ENCODE measurements at regions not wholly inside any gene's neighbourhood (a gene's known extent, or its start where the extent isn't known, plus 50 kb on each side); places are given as distances from the start of the nearest gene placed in this dataset.

DNA sequence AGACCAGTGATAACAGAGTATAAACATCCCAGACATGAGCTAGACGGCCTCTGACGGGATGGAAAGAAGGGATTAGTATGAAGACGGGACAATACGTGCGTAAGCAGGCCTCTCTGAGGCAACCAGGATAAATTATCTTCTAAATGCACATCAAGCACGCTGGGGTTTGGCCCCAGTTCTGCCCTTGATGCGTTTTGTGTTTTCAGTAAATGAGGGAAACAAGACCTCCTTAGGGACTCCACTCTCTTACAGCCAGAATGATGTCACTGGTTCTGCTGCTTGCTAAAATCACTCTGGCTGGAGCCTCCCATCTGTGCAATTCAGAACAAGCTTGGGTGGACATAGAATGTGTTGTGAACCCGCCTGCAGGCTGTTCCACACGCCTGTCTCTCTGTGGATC lies 156.0 kb upstream of the MCTP2 start:
- Histone ChIP-seq H3K79me2 (ENCODE audit: insufficient read depth, low read length) (no peaks in the 10 kb centered on the region), H3K27me3 (ENCODE audit: insufficient read depth, low read length) (peaks cover 4% of the 10 kb centered on the region; the same call in 1 of the 2 replicates), H4K20me1 (ENCODE audit: insufficient read depth) (no peaks in the 10 kb centered on the region), H3K9ac (ENCODE audit: low read length) (no peak overlapping the region), H3K4me3 (replicated peaks in 1 of 2; ENCODE audit: low read depth in 1 of 2, low read length in 2 of 2) (no peak overlapping the region), H2AFZ (ENCODE audit: low read depth, low read length, poor library complexity, severe bottlenecking) (no peak overlapping the region), H3K27ac (ENCODE audit: low read depth, low read length) (no peak overlapping the region), H3K4me1 (ENCODE audit: control insufficient read depth in 1 of 2, insufficient read depth in 2 of 2, low read length in 2 of 2) (no peaks in the 10 kb centered on the region), H3K4me2 (ENCODE audit: low read length) (no peak overlapping the region), H3K36me3 (ENCODE audit: control insufficient read depth in 1 of 2, insufficient read depth in 2 of 2, low read length in 2 of 2) (no peaks in the 10 kb centered on the region), H3K9me2 (ENCODE audit: insufficient read depth) (no peaks in the 10 kb centered on the region), H3K9me3 (ENCODE audit: control insufficient read depth in 1 of 2, insufficient read depth in 1 of 2, low read depth in 1 of 2, low read length in 2 of 2) (no peaks in the 10 kb centered on the region)
- ChIA-PET RAD21 (ENCODE audit: low non-redundant PET in 1 of 2, low total read pairs in 2 of 2, uncharacterized antibody in 2 of 2, unreplicated experiment in 2 of 2) (no interaction called here), POLR2A (no interaction called here), CTCF (no interaction called here)
- intact Hi-C loops (cut with micrococcal nuclease), result no loop called here
- DNase-seq (ENCODE audit: low read depth, low spot score) (no peak), ATAC-seq (no peak)
- TF ChIP-seq ZNF274 (IDR thresholded peaks at IDR 0.05; ENCODE audit: low read depth, low read length) (no peak), REST (IDR thresholded peaks at IDR 0.05; ENCODE audit: low read depth) (no peak), EZH2 (IDR thresholded peaks at IDR 0.05) (no peak), EGR1 (IDR thresholded peaks at IDR 0.05; ENCODE audit: low read depth) (no peak), JUND (IDR thresholded peaks at IDR 0.05) (no peak), RAD21 (IDR thresholded peaks at IDR 0.05; ENCODE audit: low read depth) (no peak), EZH2phosphoT487 (IDR thresholded peaks at IDR 0.05; ENCODE audit: borderline replicate concordance) (no peak), SIN3A (IDR thresholded peaks at IDR 0.05; ENCODE audit: low read depth) (no peak), TCF7L2 (IDR thresholded peaks at IDR 0.05; ENCODE audit: borderline replicate concordance, extremely low read depth, insufficient read depth, insufficient read length) (no peak), CBX3 (IDR thresholded peaks at IDR 0.05; ENCODE audit: low read depth) (no peak), ATF3 (IDR thresholded peaks at IDR 0.05) (no peak)
- TF ChIP-seq, protein P1, sequence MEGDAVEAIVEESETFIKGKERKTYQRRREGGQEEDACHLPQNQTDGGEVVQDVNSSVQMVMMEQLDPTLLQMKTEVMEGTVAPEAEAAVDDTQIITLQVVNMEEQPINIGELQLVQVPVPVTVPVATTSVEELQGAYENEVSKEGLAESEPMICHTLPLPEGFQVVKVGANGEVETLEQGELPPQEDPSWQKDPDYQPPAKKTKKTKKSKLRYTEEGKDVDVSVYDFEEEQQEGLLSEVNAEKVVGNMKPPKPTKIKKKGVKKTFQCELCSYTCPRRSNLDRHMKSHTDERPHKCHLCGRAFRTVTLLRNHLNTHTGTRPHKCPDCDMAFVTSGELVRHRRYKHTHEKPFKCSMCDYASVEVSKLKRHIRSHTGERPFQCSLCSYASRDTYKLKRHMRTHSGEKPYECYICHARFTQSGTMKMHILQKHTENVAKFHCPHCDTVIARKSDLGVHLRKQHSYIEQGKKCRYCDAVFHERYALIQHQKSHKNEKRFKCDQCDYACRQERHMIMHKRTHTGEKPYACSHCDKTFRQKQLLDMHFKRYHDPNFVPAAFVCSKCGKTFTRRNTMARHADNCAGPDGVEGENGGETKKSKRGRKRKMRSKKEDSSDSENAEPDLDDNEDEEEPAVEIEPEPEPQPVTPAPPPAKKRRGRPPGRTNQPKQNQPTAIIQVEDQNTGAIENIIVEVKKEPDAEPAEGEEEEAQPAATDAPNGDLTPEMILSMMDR (IDR thresholded peaks at IDR 0.05 in 2 of 3, conservative IDR thresholded peaks at IDR 0.05 in 1 of 3; ENCODE audit: borderline replicate concordance in 1 of 3, insufficient read depth in 1 of 3, low read depth in 2 of 3, low read length in 2 of 3), result no peak
- no TSS peak for BruUV-seq (replicated peaks)
